H1 (cell line): ENCODE measurements at regions not wholly inside any gene's neighbourhood (a gene's known extent, or its start where the extent isn't known, plus 50 kb on each side); places are given as distances from the start of the nearest gene placed in this dataset.

ENCODE experiments used
- CTCF ChIA-PET: fragments of 300-600 bp; sonication (Branson Sonifier 250); formaldehyde crosslinking; loops from one replicate; lab custom pipeline; 2021; ENCODE audit not compliant: partially characterized antibody; lab: Charles Lee
- POLR2A ChIA-PET: fragments of 300-600 bp; sonication (Branson Sonifier 250); formaldehyde crosslinking; loops from one replicate; lab custom pipeline; 2021; ENCODE audit warnings: inconsistent platforms; ENCODE audit not compliant: partially characterized antibody; lab: Charles Lee
- DNase-seq, 2 experiments: peaks; one replicate each; pipeline versions ENCODE4 v3.0.0 to v3.0.0-alpha.2; 2010 to 2022; ENCODE audit warnings: low spot score in 2 of 2, low read depth in 1 of 2, mixed read lengths in 1 of 2
- FAIRE-seq: peaks from 2 replicates; lab custom pipeline; 2011; peaks lifted over from hg19 to GRCh38; lab: Jason Lieb, UNC
- H2AFZ ChIP-seq: 2 replicates; pipeline ENCODE4 v1.8.1; 2012; ENCODE audit warnings: low read length, inconsistent platforms
- H2AK5ac ChIP-seq: 2 replicates; pipeline ENCODE4 v1.6.1; 2013; ENCODE audit warnings: low read depth, low read length
- H2BK120ac ChIP-seq: replicated peaks from 2 replicates; pipeline ENCODE3; 2013; ENCODE audit warnings: low read depth, low read length, inconsistent platforms
- H2BK12ac ChIP-seq: 2 replicates; pipeline ENCODE4 v1.6.1; 2013; ENCODE audit warnings: low read depth, low read length
- H2BK15ac ChIP-seq: 2 replicates; pipeline ENCODE4 v1.6.1; 2013; ENCODE audit warnings: low read length
- H2BK20ac ChIP-seq: 2 replicates; pipeline ENCODE4 v1.6.1; 2013; ENCODE audit warnings: low read length
- H2BK5ac ChIP-seq: 2 replicates; pipeline ENCODE4 v1.6.1; 2013; ENCODE audit warnings: low read depth, low read length
- H3K14ac ChIP-seq: 2 replicates; pipeline ENCODE4 v1.6.1; 2013; ENCODE audit warnings: inconsistent platforms; ENCODE audit not compliant: insufficient read length
- H3K18ac ChIP-seq: 2 replicates; pipeline ENCODE4 v1.6.1; 2013; ENCODE audit warnings: low read length; ENCODE audit errors: extremely low read depth
- H3K23ac ChIP-seq: 2 replicates; pipeline ENCODE4 v1.6.1; 2013; ENCODE audit warnings: inconsistent platforms; ENCODE audit not compliant: insufficient read length
- H3K23me2 ChIP-seq: 2 replicates; pipeline ENCODE4 v1.6.1; 2013; ENCODE audit warnings: low read depth, low read length
- H3K27ac ChIP-seq: 2 replicates; pipeline ENCODE4 v1.6.1; 2011; ENCODE audit warnings: low read depth, low read length, inconsistent platforms
- H3K27me3 ChIP-seq, 4 experiments: replicated peaks in 1 of 4; 1 replicate in 1 of 4; 2 replicates in 3 of 4; pipeline versions ENCODE4 v1.6.1 to v1.8.1; 2011 to 2013; ENCODE audit warnings: low read length in 3 of 4, mild to moderate bottlenecking in 3 of 4, inconsistent platforms in 2 of 4, mixed read lengths in 2 of 4, moderate library complexity in 1 of 4; ENCODE audit not compliant: control insufficient read depth in 3 of 4, insufficient read depth in 3 of 4; ENCODE audit errors: extremely low read depth in 1 of 4
- H3K36me3 ChIP-seq, 4 experiments: 2 replicates each; pipeline versions ENCODE4 v1.6.1 to v1.8.1; 2011 to 2013; ENCODE audit warnings: mild to moderate bottlenecking in 4 of 4, low read length in 3 of 4, moderate library complexity in 2 of 4, control low read depth in 1 of 4, inconsistent platforms in 1 of 4; ENCODE audit not compliant: insufficient read depth in 4 of 4, control insufficient read depth in 2 of 4
- H3K4ac ChIP-seq: replicated peaks from 2 replicates; pipeline ENCODE3; 2013; ENCODE audit warnings: low read length, low read depth, mixed read lengths, inconsistent platforms; ENCODE audit not compliant: insufficient read length
- H3K4me1 ChIP-seq, 4 experiments: replicated peaks in 1 of 4; 1 replicate in 1 of 4; 2 replicates in 3 of 4; pipeline versions ENCODE4 v1.6.1 to v1.8.1; 2011 to 2013; ENCODE audit warnings: low read length in 3 of 4, inconsistent platforms in 2 of 4, mixed read lengths in 1 of 4; ENCODE audit not compliant: insufficient read depth in 4 of 4, control insufficient read depth in 3 of 4
- H3K4me2 ChIP-seq, 2 experiments: 2 replicates each; pipeline versions ENCODE4 v1.6.1 to v1.8.1; 2011 to 2013; ENCODE audit warnings: low read depth in 2 of 2, low read length in 2 of 2, control low read depth in 1 of 2, inconsistent platforms in 1 of 2, mild to moderate bottlenecking in 1 of 2; ENCODE audit not compliant: insufficient read depth in 1 of 2
- H3K4me3 ChIP-seq, 4 experiments: fragments of 200-600, 300-600 bp in 1 of 4; sonication (generic), shearing (Covaris generic), sonication (Bioruptor Twin) in 1 of 4; 2 replicates each; pipeline versions ENCODE4 v1.5.1 to v1.8.1; 2011 to 2016; ENCODE audit warnings: low read length in 4 of 4, low read depth in 3 of 4, control low read depth in 2 of 4, inconsistent platforms in 2 of 4, mild to moderate bottlenecking in 2 of 4, mixed read lengths in 1 of 4, moderate library complexity in 1 of 4; ENCODE audit not compliant: insufficient read depth in 2 of 4; ENCODE audit errors: extremely low read depth in 1 of 4
- H3K56ac ChIP-seq: replicated peaks from 2 replicates; pipeline ENCODE3; 2013; ENCODE audit warnings: low read depth, mild to moderate bottlenecking, mixed read lengths, low read length, inconsistent platforms; ENCODE audit not compliant: insufficient read length
- H3K79me1 ChIP-seq: 2 replicates; pipeline ENCODE4 v1.6.1; 2013; ENCODE audit warnings: low read depth, low read length, control low read depth
- H3K79me2 ChIP-seq, 2 experiments: 2 replicates each; pipeline versions ENCODE4 v1.6.1 to v1.8.1; 2012 to 2013; ENCODE audit warnings: low read length in 2 of 2, mild to moderate bottlenecking in 2 of 2, inconsistent platforms in 1 of 2; ENCODE audit not compliant: insufficient read depth in 2 of 2, control insufficient read depth in 1 of 2
- H3K9ac ChIP-seq, 4 experiments: replicated peaks in 1 of 4; 1 replicate in 1 of 4; 2 replicates in 3 of 4; pipeline versions ENCODE4 v1.6.1 to v1.8.1; 2011 to 2013; ENCODE audit warnings: low read depth in 3 of 4, low read length in 3 of 4, control low read depth in 2 of 4, mild to moderate bottlenecking in 2 of 4, moderate library complexity in 2 of 4, inconsistent platforms in 1 of 4; ENCODE audit errors: extremely low read depth in 1 of 4
- H3K9me3 ChIP-seq, 2 experiments: 2 replicates each; pipeline versions ENCODE4 v1.6.1 to v1.8.1; 2012 to 2013; ENCODE audit warnings: mild to moderate bottlenecking in 2 of 2, moderate library complexity in 2 of 2, control low read depth in 1 of 2, inconsistent platforms in 1 of 2, low read depth in 1 of 2, low read length in 1 of 2, mixed read lengths in 1 of 2; ENCODE audit not compliant: insufficient read depth in 2 of 2
- H4K20me1 ChIP-seq, 2 experiments: replicated peaks in 1 of 2; 2 replicates each; pipeline versions ENCODE3 to v1.8.1; 2011 to 2013; ENCODE audit warnings: inconsistent platforms in 2 of 2, low read length in 2 of 2, mild to moderate bottlenecking in 1 of 2; ENCODE audit not compliant: insufficient read depth in 2 of 2, control insufficient read depth in 1 of 2
- H4K5ac ChIP-seq: 2 replicates; pipeline ENCODE4 v1.6.1; 2013; ENCODE audit warnings: low read length, low read depth, mixed read lengths, inconsistent platforms; ENCODE audit not compliant: insufficient read length
- H4K8ac ChIP-seq: 2 replicates; pipeline ENCODE4 v1.8.0; 2013; ENCODE audit warnings: mild to moderate bottlenecking, moderate library complexity, low read length, inconsistent platforms; ENCODE audit not compliant: insufficient read depth; ENCODE audit errors: extremely low read depth
- H4K91ac ChIP-seq: replicated peaks from 2 replicates; pipeline ENCODE3; 2013; ENCODE audit warnings: low read length, mixed read lengths, inconsistent platforms; ENCODE audit not compliant: insufficient read length
- BACH1 ChIP-seq: IDR thresholded peaks from 2 replicates; pipeline ENCODE4 v1.6.1; 2012; ENCODE audit warnings: low read length, improper control_type of control experiment
- RAD21 ChIP-seq, 2 experiments: IDR thresholded peaks in 1 of 2; conservative IDR thresholded peaks in 1 of 2; 2 replicates each; pipeline ENCODE4 v1.6.1; 2011; ENCODE audit warnings: low read depth in 2 of 2, low read length in 2 of 2, improper control_type of control experiment in 1 of 2, inconsistent platforms in 1 of 2, mild to moderate bottlenecking in 1 of 2, moderate library complexity in 1 of 2
- SIRT6 ChIP-seq: IDR thresholded peaks from one replicate; pipeline ENCODE4 v1.7.1; 2012; ENCODE audit warnings: low read length, inconsistent platforms
- WGBS, 2 experiments: shearing (Covaris generic) in 1 of 2; methylation state at CpG; one replicate each; pipeline versions ENCODE4 v1.1.6 to v1.1.7; 2013 to 2015; ENCODE audit warnings: low lambda C conversion rate in 2 of 2, mixed read lengths in 2 of 2, inconsistent platforms in 1 of 2, low coverage in 1 of 2, missing lambda C conversion rate in 1 of 2; ENCODE audit not compliant: insufficient replicate concordance in 2 of 2, insufficient coverage in 1 of 2, insufficient read length in 1 of 2; ENCODE audit errors: extremely low coverage in 1 of 2, missing lambda C conversion rate in 1 of 2; 5-methylcytosine and 5-hydroxymethylcytosine counted together
- TF ChIP-seq, protein P1 (sequence below), 3 experiments: IDR thresholded peaks; 1 replicate in 2 of 3; 2 replicates in 1 of 3; pipeline versions ENCODE4 v1.5.1 to v1.6.1; 2011; ENCODE audit warnings: low read length in 3 of 3, mild to moderate bottlenecking in 3 of 3, inconsistent platforms in 2 of 3, low read depth in 1 of 3, moderate library complexity in 1 of 3; ENCODE audit not compliant: insufficient read depth in 1 of 3; ENCODE audit errors: control extremely low read depth in 1 of 3

- Histone ChIP-seq H3K79me1 (no peaks in the 10 kb centered on the region), H3K9me3 (0 out of 4 replicates have a peak, but pooled peaks cover 0 to 2% of the 10 kb centered on the region in 2 experiments), H3K79me2 (no peaks in the 10 kb centered on the region), H3K14ac (no peak overlapping the region), H3K9ac (no peak overlapping the region), H2BK15ac (no peak overlapping the region), H3K4me2 (no peak overlapping the region), H2AFZ (no peak overlapping the region), H4K91ac (no peak overlapping the region), H4K20me1 (no peaks in the 10 kb centered on the region), H3K23ac (no peak overlapping the region), H3K18ac (no peak overlapping the region), H3K27ac (no peak overlapping the region), H3K56ac (no peak overlapping the region), H2BK12ac (no peak overlapping the region), H2BK20ac (no peak overlapping the region), H3K4me1 (no peaks in the 10 kb centered on the region), H4K8ac (no peak overlapping the region), H4K5ac (no peak overlapping the region), H3K27me3 (no peaks in the 10 kb centered on the region), H3K4me3 (no peak overlapping the region), H3K23me2 (no peaks in the 10 kb centered on the region), H2AK5ac (no peak overlapping the region), H3K4ac (no peak overlapping the region), H2BK120ac (no peak overlapping the region), H2BK5ac (no peak overlapping the region), H3K36me3 (no peaks in the 10 kb centered on the region)
- no peak for TF ChIP-seq BACH1
- TF ChIP-seq, protein P1, sequence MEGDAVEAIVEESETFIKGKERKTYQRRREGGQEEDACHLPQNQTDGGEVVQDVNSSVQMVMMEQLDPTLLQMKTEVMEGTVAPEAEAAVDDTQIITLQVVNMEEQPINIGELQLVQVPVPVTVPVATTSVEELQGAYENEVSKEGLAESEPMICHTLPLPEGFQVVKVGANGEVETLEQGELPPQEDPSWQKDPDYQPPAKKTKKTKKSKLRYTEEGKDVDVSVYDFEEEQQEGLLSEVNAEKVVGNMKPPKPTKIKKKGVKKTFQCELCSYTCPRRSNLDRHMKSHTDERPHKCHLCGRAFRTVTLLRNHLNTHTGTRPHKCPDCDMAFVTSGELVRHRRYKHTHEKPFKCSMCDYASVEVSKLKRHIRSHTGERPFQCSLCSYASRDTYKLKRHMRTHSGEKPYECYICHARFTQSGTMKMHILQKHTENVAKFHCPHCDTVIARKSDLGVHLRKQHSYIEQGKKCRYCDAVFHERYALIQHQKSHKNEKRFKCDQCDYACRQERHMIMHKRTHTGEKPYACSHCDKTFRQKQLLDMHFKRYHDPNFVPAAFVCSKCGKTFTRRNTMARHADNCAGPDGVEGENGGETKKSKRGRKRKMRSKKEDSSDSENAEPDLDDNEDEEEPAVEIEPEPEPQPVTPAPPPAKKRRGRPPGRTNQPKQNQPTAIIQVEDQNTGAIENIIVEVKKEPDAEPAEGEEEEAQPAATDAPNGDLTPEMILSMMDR (IDR thresholded peaks at IDR 0.05; ENCODE audit: control extremely low read depth in 1 of 3, insufficient read depth in 1 of 3, low read depth in 1 of 3, low read length in 3 of 3), result no peak
- no peak for TF ChIP-seq RAD21 (IDR thresholded peaks at IDR 0.05 in 1 of 2, conservative IDR thresholded peaks at IDR 0.05 in 1 of 2; ENCODE audit: low read depth in 2 of 2, low read length in 2 of 2)
- no peak for TF ChIP-seq SIRT6
- 83% methylated on average over 1 of the region's 1 CpG; no CpG with 5 or more reads in 1 of the 2 experiments for WGBS, 2 experiments
- ChIA-PET POLR2A (no interaction called here), CTCF (interaction anchor here (1.2 kb wide), 1 partner anchor 24 kb away, joined by 4 read pairs; no protein-coding TSS in a partner anchor)
- no peak for FAIRE-seq
- no peak for DNase-seq
These were observed 1489.6 kb downstream of the REEP3 start for GRCh38 chr10:65010845-65011244.
